HG03342 (cell line): ENCODE measurements at regions not wholly inside any gene's neighbourhood (a gene's known extent, or its start where the extent isn't known, plus 50 kb on each side); places are given as distances from the start of the nearest gene placed in this dataset.
"Not testable (repeated sequence)": the region's sequence is repeated elsewhere in the genome, so short reads cannot be mapped to it uniquely, and the experiment has no call there.

Experiments used
- ATAC-seq: cut with Tn5 transposase; IDR thresholded peaks from one replicate; pipeline ENCODE4 v1.9.1; 2021; ENCODE audit warnings: mild to moderate bottlenecking, moderate library complexity; ENCODE audit not compliant: unreplicated experiment

DNA sequence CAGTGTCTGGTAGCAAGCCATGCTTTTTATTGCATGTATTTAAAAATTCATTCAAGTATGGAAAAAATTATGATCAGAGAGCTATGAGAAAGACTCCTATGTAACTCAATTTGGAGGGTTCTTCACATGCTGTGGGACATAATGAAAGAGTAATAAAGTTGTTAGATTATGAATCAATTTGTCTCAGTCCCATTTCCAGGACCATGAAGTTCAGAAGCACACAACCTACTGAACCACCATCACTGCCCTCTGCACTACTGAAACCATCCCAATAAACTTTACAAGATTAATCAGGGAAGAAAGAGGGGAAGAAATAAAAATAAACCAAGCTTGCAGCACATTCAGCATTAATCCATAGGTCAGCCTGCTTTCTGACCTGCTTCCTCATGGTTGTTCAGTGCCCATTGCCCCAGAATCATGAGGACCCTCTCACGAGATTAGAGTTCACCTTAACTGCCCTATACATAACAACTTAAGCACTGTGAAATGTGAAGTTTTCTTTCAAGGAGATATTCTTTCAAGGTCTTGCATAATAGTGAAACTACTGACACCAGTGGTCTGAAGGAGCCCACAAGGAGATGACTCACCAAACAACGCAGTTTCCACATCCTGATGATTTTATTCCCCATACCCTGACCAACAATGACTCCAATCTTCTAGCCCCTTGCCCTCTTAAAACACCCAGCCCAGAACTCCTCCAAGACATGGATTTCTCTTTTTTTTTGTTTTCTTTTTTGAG, 171.5 kb upstream of the ADCY1 start:
- no peak for ATAC-seq

DNA sequence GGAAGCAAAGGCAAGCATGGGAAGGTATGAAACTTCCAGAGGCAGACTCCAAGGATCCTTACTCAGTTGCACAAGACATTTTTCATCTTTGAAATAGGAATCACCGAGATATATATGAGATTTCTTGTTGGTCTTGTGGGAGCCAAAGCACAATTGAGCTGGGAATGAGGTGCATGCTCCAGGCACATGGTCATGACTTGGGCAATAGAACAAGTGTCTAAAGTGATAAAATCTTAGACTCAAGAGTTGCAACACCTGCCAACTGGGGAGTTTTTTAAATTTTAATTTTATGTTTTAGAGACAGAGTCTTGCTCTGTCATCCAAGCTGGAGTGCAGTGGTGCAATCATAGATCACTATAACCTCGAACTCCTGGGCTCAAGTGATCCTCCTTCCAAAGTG, 169.5 kb upstream of the ADCY1 start:
- no peak for ATAC-seq

DNA sequence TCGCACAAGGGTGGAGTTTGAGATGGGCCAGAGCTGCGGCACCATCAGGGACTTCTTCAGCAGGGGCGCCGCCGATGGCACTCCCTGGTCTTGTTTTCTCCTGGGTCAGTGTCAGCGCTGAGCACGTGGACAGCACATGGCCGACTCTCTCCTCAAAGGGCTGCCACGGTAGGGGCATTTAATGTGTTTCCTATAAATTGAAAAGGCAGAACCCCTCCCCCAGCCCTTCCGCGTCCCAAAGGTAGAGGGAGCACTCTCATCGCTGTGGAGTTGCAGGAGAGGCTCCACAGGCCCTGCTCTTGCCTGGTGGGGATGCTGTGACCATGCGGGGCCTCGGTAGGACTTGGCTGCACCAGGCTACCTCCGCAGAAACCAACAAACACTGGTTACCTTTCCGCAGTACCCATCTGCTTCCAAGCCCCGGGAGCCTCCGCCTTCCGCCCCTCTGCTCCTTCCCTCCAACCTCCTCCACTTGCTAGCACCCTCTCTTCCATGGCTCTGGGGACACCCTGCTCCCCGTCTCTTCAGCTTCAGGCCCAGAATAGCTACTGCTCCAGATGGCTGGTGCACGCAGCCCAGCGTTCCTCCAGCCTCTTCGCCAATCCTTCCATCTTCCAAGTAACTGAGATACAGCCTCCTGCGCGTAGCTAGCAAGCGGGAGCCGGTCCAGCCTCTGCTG, 166.3 kb upstream of the ADCY1 start:
- no peak for ATAC-seq

DNA sequence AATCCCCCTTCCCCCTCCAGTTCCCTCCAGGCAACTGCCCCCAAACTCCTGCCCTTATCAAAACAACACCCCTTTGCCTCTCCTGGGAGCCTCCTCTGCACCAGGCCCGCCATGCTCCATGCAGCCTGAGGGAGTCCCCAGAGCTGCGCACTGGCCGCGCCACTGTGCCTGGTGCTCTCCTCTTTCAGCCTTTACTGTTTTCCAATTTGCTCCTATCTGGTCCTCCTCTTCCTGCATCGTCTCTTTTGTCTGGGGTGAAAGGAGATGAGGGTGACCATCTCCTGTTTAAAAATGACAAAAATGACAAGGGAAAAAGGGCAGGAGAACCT, 165.8 kb upstream of the ADCY1 start:
- ATAC-seq: no peak

DNA sequence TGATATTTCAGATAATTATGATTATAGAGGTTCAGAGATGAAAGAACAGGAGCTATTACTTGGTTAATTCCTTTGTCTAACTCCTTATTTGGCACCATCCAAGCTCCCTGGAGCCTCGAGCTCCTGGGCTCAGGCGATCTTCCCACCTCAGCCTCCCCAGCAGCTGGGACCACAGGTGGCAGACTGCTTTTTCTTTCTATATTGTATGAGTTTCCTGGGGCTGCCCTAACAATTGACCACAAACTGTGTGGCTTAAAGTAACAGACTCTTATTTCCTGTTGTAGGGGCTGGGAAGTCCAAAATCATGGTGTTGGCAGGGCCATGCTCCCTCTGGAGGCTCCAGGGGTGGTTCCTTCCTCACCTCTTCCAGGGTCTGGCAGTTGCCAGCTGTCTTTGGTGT, 163.3 kb upstream of the ADCY1 start:
- ATAC-seq: no peak

DNA sequence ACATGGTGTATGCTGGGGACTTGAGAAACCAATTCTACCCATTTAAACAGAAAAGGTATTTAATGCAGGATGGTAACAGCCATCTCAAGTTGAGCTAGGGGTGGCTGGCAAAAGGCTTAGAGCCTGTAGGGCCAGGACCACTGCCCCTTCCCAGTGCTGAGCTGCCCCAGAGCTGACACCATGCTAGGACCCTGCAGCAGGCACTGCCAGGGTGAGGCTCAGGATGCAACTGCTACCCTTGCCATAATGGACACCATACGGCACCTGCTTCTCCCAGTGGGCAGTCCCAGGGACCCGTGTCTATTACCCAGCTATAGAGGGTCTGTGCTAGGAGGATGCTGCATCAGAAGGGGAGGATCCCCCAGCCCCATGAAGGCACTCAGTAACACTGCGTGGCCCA, 160.7 kb upstream of the ADCY1 start:
- ATAC-seq: no peak

DNA sequence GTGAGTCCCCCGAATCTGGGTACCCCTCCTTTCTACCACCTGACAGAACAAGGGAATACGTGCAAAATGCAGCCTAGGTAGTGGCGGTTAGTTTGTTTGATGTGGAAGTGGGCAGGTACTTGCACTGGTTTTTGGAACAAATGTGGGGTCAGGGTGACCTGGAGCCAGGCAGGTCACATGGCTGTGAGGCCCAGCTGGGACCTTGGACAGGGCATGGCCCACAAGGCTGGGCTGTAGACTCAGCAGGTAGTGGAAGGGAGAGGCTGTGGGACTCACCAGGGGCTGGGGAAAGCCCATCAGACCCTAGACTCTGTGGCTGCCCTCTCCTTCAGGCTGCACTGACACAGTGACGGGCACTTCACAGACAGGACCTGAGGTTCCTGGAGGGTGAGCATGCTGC, 159.9 kb upstream of the ADCY1 start:
- no peak for ATAC-seq

DNA sequence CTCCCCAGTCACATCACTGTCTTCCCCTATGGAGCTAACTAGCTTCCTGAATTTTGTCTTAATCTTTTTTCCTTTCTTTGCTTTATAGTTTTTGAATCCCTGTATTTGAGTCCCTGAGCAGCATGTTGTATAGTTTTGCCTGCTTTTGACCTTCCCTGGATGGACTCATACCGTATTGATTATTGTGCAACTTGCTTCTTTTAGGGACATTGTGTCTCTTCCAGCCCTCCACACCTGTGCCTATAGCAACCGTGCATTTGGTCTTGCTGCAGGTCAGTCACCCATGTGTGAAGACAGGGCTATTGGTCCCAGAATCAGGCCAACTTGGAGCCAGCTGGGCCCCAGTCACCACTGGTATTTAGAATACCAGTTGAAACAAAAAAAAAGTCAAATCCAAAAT, 158.9 kb upstream of the ADCY1 start:
- ATAC-seq: no peak

DNA sequence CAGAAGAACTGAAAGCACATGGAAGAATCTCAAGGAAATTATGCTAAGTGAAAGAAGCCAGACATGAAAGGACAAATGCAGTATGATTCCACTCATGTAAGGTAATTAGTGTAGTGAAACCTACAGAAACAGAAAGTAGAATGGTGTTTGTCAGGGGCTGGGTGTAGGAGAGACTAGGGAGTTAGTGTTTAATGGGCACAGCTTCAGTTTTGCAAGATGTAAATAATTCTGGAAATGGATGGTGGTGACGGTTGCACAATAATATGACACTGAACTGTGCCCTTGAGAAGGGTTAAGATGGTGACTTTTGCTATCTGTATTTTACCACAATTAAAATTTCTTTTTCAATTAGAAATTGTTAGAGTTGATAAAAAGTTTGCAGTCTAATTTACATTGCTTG, 157.3 kb upstream of the ADCY1 start:
- ATAC-seq: no peak

DNA sequence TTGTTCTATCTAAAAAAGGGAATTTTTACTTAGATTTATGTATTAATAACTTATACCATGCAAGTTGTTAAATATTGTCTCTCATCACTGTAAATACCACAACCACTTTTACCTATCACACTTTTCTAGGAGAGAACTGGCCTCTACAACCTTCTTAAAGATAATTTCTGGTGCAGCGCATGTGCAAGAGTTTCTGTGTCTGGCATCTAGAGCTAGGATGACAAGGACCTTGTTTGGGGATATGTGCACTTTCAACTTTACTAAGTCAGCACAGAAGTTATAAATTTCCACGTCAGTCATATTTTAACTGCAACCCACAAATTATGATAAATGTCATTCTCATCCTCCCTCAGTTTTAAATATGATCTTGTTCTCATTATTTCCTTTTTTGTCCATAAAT, 156.9 kb upstream of the ADCY1 start:
- no peak for ATAC-seq

DNA sequence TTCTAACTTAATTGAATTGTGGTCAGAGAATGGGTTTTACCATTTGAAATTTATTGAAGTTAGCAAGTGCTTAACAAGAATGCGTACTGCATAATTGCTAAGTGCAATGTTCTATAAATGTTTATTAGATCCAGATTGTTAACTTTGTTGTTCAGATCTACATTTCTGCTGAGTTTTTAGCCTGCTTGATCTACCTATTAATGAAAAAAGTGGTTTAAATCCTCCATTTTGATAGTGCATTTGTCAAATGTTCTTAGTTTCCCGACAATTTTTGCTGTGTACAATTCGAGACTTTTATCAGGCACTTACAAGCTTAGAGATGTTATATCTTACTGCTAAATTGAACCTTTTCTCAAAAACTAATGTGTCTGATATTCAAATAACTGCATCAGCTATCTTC, 156.4 kb upstream of the ADCY1 start:
- no peak for ATAC-seq

DNA sequence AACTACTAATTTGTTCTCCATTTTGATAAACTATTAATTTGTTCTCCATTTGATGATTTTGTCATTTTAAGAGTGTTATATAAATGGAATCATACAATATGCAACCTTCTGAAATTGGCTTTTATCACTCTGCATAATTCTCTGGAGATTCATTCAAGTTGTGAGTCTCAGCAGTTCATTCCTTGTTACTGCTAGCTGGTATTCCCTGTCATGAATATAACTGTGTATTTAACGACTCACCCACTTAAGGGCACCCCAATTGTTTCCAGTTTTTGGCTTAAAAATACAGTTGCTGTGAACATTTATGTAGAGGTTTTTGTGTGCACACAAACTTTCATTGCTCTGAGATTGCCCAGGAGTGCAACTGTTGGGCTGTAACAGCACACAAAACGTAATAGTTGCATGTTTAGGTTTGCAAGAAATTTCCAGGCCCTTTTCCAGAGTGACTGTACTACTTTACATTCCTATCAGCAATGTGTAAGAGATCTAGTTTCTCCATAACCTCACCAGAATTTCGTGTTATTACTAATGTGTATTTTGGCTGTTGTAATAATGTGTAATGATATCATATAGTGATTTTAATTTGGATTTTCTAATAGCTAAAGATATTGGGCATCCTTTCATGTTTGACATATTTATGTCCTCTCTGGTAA, 153.2 kb upstream of the ADCY1 start:
- no peak for ATAC-seq

DNA sequence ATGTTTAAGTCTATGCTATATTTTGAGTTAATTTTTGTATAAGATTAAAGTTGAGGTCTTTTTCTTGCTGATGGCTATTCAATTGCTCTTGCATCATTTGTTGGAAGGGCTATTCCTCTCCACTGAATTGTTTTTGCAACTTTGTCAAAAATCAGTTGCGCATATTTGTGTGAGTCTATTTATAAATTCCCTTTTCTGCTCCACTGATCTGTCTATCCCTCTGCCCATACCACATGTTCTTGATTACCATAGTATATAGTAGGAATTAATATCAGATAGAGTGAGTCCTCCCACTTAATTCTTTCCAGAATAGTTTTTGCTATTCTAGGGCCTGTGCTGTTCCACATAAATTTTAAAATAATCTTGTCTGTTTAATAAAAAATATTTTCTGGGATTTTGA, 152.4 kb upstream of the ADCY1 start:
- ATAC-seq: no peak

DNA sequence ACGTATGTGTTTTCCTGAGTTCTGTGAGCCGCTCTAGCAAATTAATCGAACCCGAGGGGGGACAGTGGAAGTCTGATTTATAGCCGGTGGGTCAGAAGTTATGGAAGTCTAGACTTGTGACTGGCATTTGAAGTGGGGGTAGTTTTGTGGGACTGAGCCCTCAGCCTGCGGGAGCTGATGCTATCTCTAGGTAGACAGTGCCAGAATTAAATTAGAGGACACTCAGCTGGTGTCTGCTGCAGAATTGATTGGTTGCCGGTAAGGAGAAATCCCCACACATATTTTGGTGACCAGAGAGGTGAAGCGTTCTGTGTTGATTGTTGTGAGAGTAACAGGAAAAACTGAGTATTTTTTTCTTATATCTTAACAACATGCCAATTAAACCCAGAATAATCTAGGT, 143.8 kb upstream of the ADCY1 start:
- no peak for ATAC-seq

DNA sequence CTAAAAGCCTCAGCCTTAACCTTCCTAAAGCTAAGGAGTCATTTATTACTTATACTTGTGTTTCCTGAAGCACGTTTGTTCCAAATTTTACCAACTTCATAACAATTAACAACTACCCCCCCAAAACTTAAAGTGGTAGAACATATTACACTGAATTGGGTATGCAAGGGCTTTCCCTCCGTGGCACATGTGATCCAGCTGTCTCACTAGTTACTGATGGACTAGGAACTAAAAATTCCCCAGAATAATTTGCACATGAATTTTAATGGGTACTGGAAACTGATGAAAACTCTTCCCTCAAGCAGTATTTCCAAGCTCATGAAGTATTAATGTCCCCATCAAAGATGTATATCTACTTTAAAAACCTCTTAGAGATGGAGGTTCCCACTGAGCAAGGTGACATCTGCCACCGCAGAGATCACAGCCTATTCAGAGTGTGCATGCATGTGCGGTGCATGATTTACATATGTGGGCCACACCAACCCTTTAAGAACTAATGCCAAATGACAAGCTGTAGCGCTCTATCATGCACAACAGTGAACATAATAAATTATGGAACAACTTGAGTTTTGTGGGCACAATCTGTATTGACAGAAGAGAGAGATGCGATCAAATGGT, 139.9 kb upstream of the ADCY1 start:
- no peak for ATAC-seq

DNA sequence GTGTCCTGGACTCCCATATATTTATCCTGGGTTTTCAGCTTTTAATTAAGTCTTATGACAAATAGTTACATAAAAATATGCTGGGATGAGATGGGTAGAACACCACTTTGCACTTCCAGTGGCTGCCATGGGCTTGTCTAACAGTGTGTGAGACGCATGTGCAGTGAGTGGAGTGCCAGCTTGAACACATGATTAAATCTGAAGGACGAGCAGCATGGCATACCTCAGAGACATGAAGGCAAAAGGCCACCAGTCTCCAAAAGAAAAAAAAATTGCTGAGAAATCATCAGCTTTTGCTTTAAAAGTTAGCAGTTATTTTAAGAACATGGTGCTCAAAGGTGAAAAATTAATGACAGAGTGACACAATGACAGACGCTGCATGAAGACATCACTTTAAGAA, 139.0 kb upstream of the ADCY1 start:
- ATAC-seq: no peak

DNA sequence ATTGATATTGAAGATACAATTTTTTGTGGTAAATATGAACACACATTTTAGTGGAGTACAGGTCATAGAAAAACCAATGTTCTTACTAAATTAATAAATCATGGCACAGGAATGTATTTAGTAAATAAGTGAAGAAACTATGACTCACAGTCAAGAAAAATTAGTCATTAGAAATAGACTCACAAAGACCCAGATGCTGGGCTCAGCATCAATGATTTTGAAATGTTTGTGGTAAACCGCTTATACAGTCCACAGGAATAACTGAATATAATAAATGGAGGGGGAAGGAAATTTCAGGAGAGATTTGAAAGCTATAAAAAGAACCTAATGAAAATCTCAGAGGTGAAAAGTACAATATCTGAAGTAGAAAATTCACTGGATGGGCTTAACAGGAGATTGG, 138.3 kb upstream of the ADCY1 start:
- ATAC-seq: no peak

DNA sequence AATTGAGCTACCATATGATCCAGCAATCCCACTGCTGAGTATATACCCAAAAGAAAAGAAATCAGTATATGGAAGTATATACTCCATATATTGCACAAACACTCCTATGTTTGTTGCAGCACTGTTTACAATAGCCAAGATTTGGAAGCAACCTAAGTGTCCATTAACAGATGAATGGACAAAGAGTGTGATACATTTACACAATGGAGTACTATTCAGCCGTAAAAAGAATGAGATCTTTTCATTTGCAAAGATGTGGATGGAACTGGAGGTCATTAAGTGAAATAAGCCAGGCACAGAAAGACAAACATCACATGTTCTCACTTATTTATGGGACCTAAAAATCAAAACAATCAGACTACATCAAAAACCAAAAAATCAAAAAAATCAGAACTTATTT, 133.4 kb upstream of the ADCY1 start:
- not testable (repeated sequence) for ATAC-seq

DNA sequence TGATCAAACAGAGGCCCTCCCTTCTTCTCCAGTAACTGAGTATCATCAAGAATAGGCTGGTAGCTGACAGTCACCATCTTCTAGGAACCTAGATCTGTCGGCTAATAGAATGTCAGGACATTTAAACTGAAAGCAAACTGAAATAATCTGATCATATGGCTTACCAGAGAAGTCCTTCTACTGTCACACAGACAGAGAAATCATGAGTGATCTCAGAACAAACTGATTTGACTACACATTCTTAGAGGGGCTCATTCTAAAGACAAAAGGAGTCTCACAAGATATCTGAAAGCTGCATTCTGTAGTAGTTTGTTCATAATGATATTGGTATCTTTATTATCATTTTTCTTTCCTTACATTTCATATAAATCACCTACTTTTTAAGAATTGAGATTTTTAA, 130.9 kb upstream of the ADCY1 start:
- ATAC-seq: no peak

DNA sequence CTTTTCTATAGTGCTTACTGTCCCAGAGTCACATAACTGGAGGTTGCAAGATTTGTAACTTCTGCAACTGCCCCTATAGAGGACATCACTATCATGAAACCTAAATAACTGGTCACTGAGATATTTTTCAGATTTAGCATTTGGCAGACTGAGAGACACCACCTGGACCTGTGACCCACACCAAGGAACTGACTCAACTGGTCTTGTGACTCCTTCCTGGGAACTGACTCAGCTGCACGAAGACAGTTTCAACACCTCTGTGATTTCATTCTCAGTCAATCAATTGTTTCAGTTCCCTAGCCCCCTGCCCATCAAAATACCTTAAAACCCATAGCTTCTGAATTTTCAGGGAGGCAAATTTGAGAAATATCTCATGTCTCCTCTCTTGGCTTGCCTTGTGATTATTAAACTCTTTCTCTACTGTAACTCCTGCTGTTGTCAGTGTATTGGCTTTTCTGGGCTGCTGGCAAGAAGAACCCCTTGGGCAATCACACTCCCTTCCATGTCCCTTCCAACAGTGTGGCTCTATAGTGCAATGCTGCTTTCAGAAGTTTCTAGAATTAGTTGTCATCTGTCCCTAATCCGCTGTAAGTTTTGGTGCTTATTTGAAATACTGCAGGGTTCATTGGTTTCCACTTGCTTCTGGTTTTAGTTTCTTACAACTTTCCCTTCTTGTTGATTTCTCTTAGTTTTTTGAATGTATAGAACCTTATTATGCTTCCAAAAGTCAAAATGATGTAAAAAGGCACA, 127.8 kb upstream of the ADCY1 start:
- ATAC-seq: peak; percentile 96

DNA sequence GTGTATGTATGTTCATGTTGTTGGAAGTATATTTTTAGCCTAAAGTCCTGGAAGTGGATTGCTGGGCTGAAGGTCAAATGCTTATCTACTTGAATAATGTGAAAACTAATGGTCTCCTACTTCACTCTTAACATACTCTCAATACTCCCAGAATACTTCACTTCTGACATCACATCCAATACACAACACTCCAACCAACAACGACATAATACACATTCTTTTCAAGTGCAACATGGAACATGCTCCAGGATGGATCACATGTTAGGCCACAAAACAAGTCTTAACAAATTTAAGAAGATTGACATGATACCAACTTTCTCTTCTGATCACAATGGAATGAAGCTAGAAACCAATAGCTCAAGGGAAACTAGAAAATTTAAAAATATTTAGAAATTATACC, 126.9 kb upstream of the ADCY1 start:
- ATAC-seq: no peak
